Midbrain (tissue), 1 donor: ENCODE measurements at regions not wholly inside any gene's neighbourhood (a gene's known extent, or its start where the extent isn't known, plus 50 kb on each side); places are given as distances from the start of the nearest gene placed in this dataset.

Source experiments
- DNase-seq: peaks from one replicate; lab custom pipeline; 2025; lab: John Stamatoyannopoulos, UW

- no peak for DNase-seq
Observed at GRCh38 chr6:159479146-159479545, 213.9 kb downstream of the SOD2 start.

GRCh38 chr6:159473475-159474263 lies 219.4 kb downstream of the SOD2 start:
- DNase-seq = no peak

- no peak for DNase-seq
Observed at GRCh38 chr6:159470397-159470796, 222.6 kb downstream of the SOD2 start.

- no peak for DNase-seq
Observed at GRCh38 chr6:159469443-159469842, 223.6 kb downstream of the SOD2 start.

- DNase-seq = no peak
Observed at GRCh38 chr6:159468994-159469393, 224.0 kb downstream of the SOD2 start.

GRCh38 chr6:159467473-159468041 lies 225.5 kb downstream of the SOD2 start:
- DNase-seq = no peak

GRCh38 chr6:159466926-159467325 lies 226.1 kb downstream of the SOD2 start:
- no peak for DNase-seq

GRCh38 chr6:159464816-159465215 lies 228.2 kb downstream of the SOD2 start:
- no peak for DNase-seq

- peak; percentile 7 for DNase-seq
Observed at GRCh38 chr6:159463119-159463829, 229.8 kb downstream of the SOD2 start.

- DNase-seq = no peak
Observed at GRCh38 chr6:159462431-159462830, 230.6 kb downstream of the SOD2 start.

- no peak for DNase-seq
Observed at GRCh38 chr6:159461998-159462397, 231.0 kb downstream of the SOD2 start.

- DNase-seq = no peak
Observed at GRCh38 chr6:159461266-159461665, 231.8 kb downstream of the SOD2 start.

GRCh38 chr6:159460476-159460875 lies 232.6 kb downstream of the SOD2 start:
- no peak for DNase-seq

- no peak for DNase-seq
Observed at GRCh38 chr6:159456349-159456748, 236.7 kb downstream of the SOD2 start.

GRCh38 chr6:159455700-159456274 lies 237.3 kb downstream of the SOD2 start:
- DNase-seq = no peak

GRCh38 chr6:159450815-159451465 lies 242.1 kb downstream of the SOD2 start:
- no peak for DNase-seq

GRCh38 chr6:159446340-159446739 lies 246.7 kb downstream of the SOD2 start:
- DNase-seq = no peak

GRCh38 chr6:159445351-159445750 lies 247.7 kb downstream of the SOD2 start:
- DNase-seq = no peak

- DNase-seq = no peak
Observed at GRCh38 chr6:159444056-159444760, 248.8 kb downstream of the SOD2 start.

- DNase-seq = no peak
Observed at GRCh38 chr6:159443417-159443920, 249.6 kb downstream of the SOD2 start.

- no peak for DNase-seq
Observed at GRCh38 chr6:159441704-159441981, 251.4 kb downstream of the SOD2 start.
